OCI-LY3 (cell line): ENCODE measurements at regions not wholly inside any gene's neighbourhood (a gene's known extent, or its start where the extent isn't known, plus 50 kb on each side); places are given as distances from the start of the nearest gene placed in this dataset.

Source experiments
- H2AFZ ChIP-seq: fragments of 200-600, 300-600 bp; shearing (Covaris generic); 2 replicates; pipeline ENCODE4 v1.6.0; 2014; ENCODE audit warnings: antibody characterized with exemption, low read depth, low read length
- H3K27ac ChIP-seq: fragments of 200-600, 300-600 bp; sonication (generic); 2 replicates; pipeline ENCODE4 v1.5.1; 2014; ENCODE audit warnings: mild to moderate bottlenecking, low read length, moderate library complexity, mixed read lengths
- H3K27me3 ChIP-seq: fragments of 200-600, 300-600 bp; sonication (generic); 2 replicates; pipeline ENCODE4 v1.6.1; 2014; ENCODE audit warnings: low read depth, low read length, mixed read lengths
- H3K36me3 ChIP-seq: fragments of 200-600, 300-600 bp; sonication (generic); replicated peaks from 2 replicates; pipeline ENCODE3; 2014; ENCODE audit warnings: low read depth, low read length, mixed read lengths
- H3K4me1 ChIP-seq: fragments of 300-600, 200-600 bp; sonication (generic); 2 replicates; pipeline ENCODE4 v1.6.1; 2014; ENCODE audit warnings: low read length, mixed read lengths
- H3K4me2 ChIP-seq: fragments of 200-600, 300-600 bp; sonication (generic); 2 replicates; pipeline ENCODE4 v1.6.1; 2014; ENCODE audit warnings: low read length, mixed read lengths
- H3K4me3 ChIP-seq: fragments of 300-600, 200-600 bp; sonication (generic); 2 replicates; pipeline ENCODE4 v1.5.1; 2014; ENCODE audit warnings: antibody characterized with exemption, mild to moderate bottlenecking, low read length, moderate library complexity
- H3K79me2 ChIP-seq: fragments of 300-600, 200-600 bp; shearing (Covaris generic); 2 replicates; pipeline ENCODE4 v1.6.1; 2014; ENCODE audit warnings: mild to moderate bottlenecking, low read length, mixed read lengths
- H3K9ac ChIP-seq: fragments of 300-600, 200-600 bp; shearing (Covaris generic); 2 replicates; pipeline ENCODE4 v1.6.0; 2014; ENCODE audit warnings: mild to moderate bottlenecking, low read length, moderate library complexity
- H3K9me3 ChIP-seq: fragments of 200-600, 300-600 bp; shearing (Covaris generic); 2 replicates; pipeline ENCODE4 v1.6.1; 2014; ENCODE audit warnings: low read length, mixed read lengths; ENCODE audit not compliant: insufficient read depth
- H4K20me1 ChIP-seq: fragments of 200-600, 300-600 bp; sonication (generic); 2 replicates; pipeline ENCODE4 v1.6.1; 2016; ENCODE audit warnings: low read length, mixed read lengths; ENCODE audit not compliant: insufficient read depth
- CTCF ChIP-seq: fragments of 200-600, 300-600 bp; sonication (generic); IDR thresholded peaks from 2 replicates; pipeline ENCODE4 v1.5.1; 2014; ENCODE audit warnings: antibody characterized with exemption, low read length, low read depth
- EZH2phosphoT487 ChIP-seq: fragments of 200-600 bp; shearing (Covaris generic); IDR thresholded peaks from 2 replicates; pipeline ENCODE4 v1.6.1; 2018; ENCODE audit warnings: antibody characterized with exemption, mixed run types, low read depth

DNA sequence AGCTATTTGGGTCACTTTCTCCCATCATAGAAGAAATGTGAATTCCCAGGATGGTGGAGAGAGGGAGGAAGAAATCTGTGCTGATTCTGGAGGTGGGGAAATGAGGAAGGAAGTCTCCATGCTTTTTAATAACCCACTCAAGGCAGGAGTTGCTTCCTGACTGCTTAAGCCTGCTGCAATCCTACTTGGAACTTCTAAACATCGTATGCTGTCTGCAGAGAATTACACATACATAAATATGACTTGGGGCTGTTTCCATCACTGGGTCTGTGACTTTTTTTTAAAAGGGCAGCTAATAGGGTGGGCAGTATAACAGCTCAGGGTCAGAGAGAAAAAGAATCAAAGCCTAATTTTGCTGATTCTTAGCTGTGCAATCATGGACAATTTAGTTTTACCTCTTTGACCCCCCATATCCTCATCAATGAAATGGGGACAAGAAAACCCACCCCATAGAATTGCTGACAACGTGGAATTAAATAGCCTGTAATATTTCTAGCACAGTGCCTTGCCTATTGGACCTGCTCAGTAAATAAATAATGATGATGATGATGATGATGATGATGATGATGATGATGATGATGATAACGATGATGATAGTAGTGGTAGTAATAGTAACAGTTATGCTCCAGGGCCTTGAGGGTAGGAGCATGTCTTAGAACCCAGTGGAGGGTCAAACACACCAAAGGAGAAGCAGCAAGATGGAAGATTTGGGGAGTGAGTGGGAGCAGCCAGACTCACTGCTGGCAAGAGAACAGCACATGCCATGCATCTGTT lies 166.7 kb upstream of the LRFN2 start:
- H2AFZ ChIP-seq, result no peak overlapping the region
- no peak overlapping the region for H3K4me3 ChIP-seq
- peaks cover 22% of the 10 kb centered on the region; the same call in 1 of the 2 replicates for H3K27me3 ChIP-seq
- no peak overlapping the region for H3K4me2 ChIP-seq
- H3K9ac ChIP-seq, result no peak overlapping the region
- TF ChIP-seq CTCF, result no peak
- no peak for TF ChIP-seq EZH2phosphoT487
- H3K79me2 ChIP-seq, result no peaks in the 10 kb centered on the region
- H3K9me3 ChIP-seq, result no peaks in the 10 kb centered on the region
- no peaks in the 10 kb centered on the region for H3K36me3 ChIP-seq
- peaks cover 32% of the 10 kb centered on the region for H3K4me1 ChIP-seq
- H3K27ac ChIP-seq, result no peak overlapping the region
- no peaks in the 10 kb centered on the region for H4K20me1 ChIP-seq

DNA sequence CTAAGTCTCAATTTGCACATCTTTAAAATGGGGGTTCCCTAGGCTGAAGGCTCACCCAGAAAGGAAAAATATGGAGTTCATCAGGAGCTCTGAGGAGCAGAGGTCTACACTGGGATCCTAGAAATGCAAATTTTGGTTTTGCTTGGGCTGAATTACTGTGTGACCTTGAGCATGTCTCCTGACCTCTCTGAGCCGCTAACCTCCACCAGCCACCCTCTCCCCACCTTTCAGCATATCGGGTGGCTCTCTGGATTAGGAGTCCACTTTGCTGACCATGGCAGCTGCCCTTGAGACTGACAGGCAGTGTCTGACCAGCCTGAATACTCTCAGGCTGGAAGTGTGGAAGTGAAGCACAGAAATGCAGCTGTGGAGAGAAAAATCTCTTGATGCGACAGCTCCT lies 165.9 kb upstream of the LRFN2 start:
- Histone ChIP-seq H3K4me1 (peaks cover 32% of the 10 kb centered on the region), H2AFZ (no peak overlapping the region), H3K4me3 (no peak overlapping the region), H4K20me1 (no peaks in the 10 kb centered on the region), H3K9ac (no peak overlapping the region), H3K9me3 (no peaks in the 10 kb centered on the region), H3K36me3 (no peaks in the 10 kb centered on the region), H3K27me3 (peaks cover 28% of the 10 kb centered on the region; the same call in 1 of the 2 replicates), H3K27ac (no peak overlapping the region), H3K4me2 (no peak overlapping the region), H3K79me2 (no peaks in the 10 kb centered on the region)
- TF ChIP-seq CTCF, result no peak
- TF ChIP-seq EZH2phosphoT487, result no peak

GRCh38 chr6:40744835-40745234 lies 157.7 kb upstream of the LRFN2 start:
- no peaks in the 10 kb centered on the region for H3K36me3 ChIP-seq
- no peak overlapping the region for H2AFZ ChIP-seq
- no peak overlapping the region for H3K27ac ChIP-seq
- no peaks in the 10 kb centered on the region for H3K79me2 ChIP-seq
- H3K4me1 ChIP-seq, result 0 out of 2 replicates have a peak, but pooled peaks cover 5% of the 10 kb centered on the region
- no peaks in the 10 kb centered on the region for H4K20me1 ChIP-seq
- TF ChIP-seq CTCF (no peak), EZH2phosphoT487 (no peak)
- peaks cover 34% of the 10 kb centered on the region for H3K27me3 ChIP-seq
- no peak overlapping the region for H3K4me2 ChIP-seq
- no peak overlapping the region for H3K4me3 ChIP-seq
- H3K9ac ChIP-seq, result no peak overlapping the region
- no peaks in the 10 kb centered on the region for H3K9me3 ChIP-seq

GRCh38 chr6:40743690-40744446 lies 156.7 kb upstream of the LRFN2 start:
- H3K27ac ChIP-seq, result no peak overlapping the region
- H2AFZ ChIP-seq, result no peak overlapping the region
- H3K36me3 ChIP-seq, result no peaks in the 10 kb centered on the region
- H3K4me1 ChIP-seq, result 0 out of 2 replicates have a peak, but pooled peaks cover 5% of the 10 kb centered on the region
- H4K20me1 ChIP-seq, result no peaks in the 10 kb centered on the region
- no peak overlapping the region for H3K9ac ChIP-seq
- H3K9me3 ChIP-seq, result no peaks in the 10 kb centered on the region
- TF ChIP-seq EZH2phosphoT487 (no peak), CTCF (no peak)
- peaks cover 32% of the 10 kb centered on the region for H3K27me3 ChIP-seq
- H3K4me3 ChIP-seq, result no peak overlapping the region
- H3K79me2 ChIP-seq, result no peaks in the 10 kb centered on the region
- H3K4me2 ChIP-seq, result no peak overlapping the region
